HEK293 (cell line): ENCODE measurements at regions not wholly inside any gene's neighbourhood (a gene's known extent, or its start where the extent isn't known, plus 50 kb on each side); places are given as distances from the start of the nearest gene placed in this dataset.

Experiments used
- CTCF ChIP-seq: fragments of 450-650 bp; formaldehyde crosslinking; IDR thresholded peaks from 2 replicates; pipeline ENCODE4 v1.5.1; 2016; ENCODE audit warnings: missing biosample characterization, missing genetic modification characterization
- ZNF211 ChIP-seq: fragments of 450-650 bp; formaldehyde crosslinking; IDR thresholded peaks from 2 replicates; pipeline ENCODE4 v1.5.1; 2016; ENCODE audit warnings: low read depth, missing biosample characterization, missing genetic modification characterization
- ZNF335 ChIP-seq: fragments of 450-650 bp; formaldehyde crosslinking; conservative IDR thresholded peaks from 2 replicates; pipeline ENCODE4 v1.5.1; 2016; ENCODE audit warnings: missing biosample characterization, missing genetic modification characterization
- ZNF518A ChIP-seq: fragments of 450-650 bp; formaldehyde crosslinking; conservative IDR thresholded peaks from 2 replicates; pipeline ENCODE4 v1.5.1; 2016; ENCODE audit warnings: low read depth, missing biosample characterization, missing genetic modification characterization

- TF ChIP-seq ZNF335 (no peak), CTCF (no peak), ZNF211 (tag by site-specific recombination) (no peak), ZNF518A (tag by site-specific recombination) (no peak)
Measured at GRCh38 chr5:172524573-172525021, 70.3 kb upstream of the SH3PXD2B start.
